ENCODE measurements at regions not wholly inside any gene's neighbourhood (a gene's known extent, or its start where the extent isn't known, plus 50 kb on each side); places are given as distances from the start of the nearest gene placed in this dataset.

- Histone ChIP-seq H3K23ac (ENCODE audit: low read depth, low read length) (no peak overlapping the region), H4K20me1 (ENCODE audit: insufficient read depth, low read length) (no peaks in the 10 kb centered on the region), H3K9me3 (ENCODE audit: control insufficient read depth, insufficient read depth, low read length) (no peaks in the 10 kb centered on the region), H3K18ac (ENCODE audit: low read depth, low read length) (no peak overlapping the region), H3K14ac (replicated peaks; ENCODE audit: low read depth, low read length) (no peak overlapping the region), H2BK15ac (ENCODE audit: low read depth, low read length) (no peak overlapping the region), H3K4me1 (ENCODE audit: control insufficient read depth, insufficient read depth, low read length) (no peaks in the 10 kb centered on the region), H3K4me3 (ENCODE audit: insufficient read depth, low read depth, low read length) (no peak overlapping the region), H2AFZ (replicated peaks; ENCODE audit: low read length, poor library complexity) (no peak overlapping the region), H3K4me2 (ENCODE audit: low read depth, low read length) (no peak overlapping the region), H3K56ac (ENCODE audit: extremely low read depth, insufficient read depth, low read length) (no peak overlapping the region), H3K9me1 (ENCODE audit: insufficient read depth, low read length) (no peaks in the 10 kb centered on the region), H2AK5ac (ENCODE audit: low read depth, low read length) (no peak overlapping the region), H3K27me3 (ENCODE audit: control insufficient read depth, insufficient read depth, low read length) (no peaks in the 10 kb centered on the region), H4K91ac (ENCODE audit: insufficient read depth, low read depth, low read length) (no peak overlapping the region), H2AK9ac (replicated peaks; ENCODE audit: low read depth, low read length, poor library complexity) (no peak overlapping the region), H3K79me1 (ENCODE audit: low read depth in 1 of 2, low read length in 2 of 2) (no peaks in the 10 kb centered on the region), H3K27ac (ENCODE audit: insufficient read depth, low read length) (no peak overlapping the region), H2BK120ac (ENCODE audit: low read depth, low read length) (no peak overlapping the region), H4K8ac (ENCODE audit: low read depth in 2 of 2, low read length in 2 of 2) (no peak overlapping the region), H2BK20ac (ENCODE audit: low read depth, low read length) (no peak overlapping the region), H3K9ac (ENCODE audit: low read depth, low read length) (no peak overlapping the region), H4K5ac (ENCODE audit: low read depth, low read length) (no peak overlapping the region), H3K36me3 (ENCODE audit: control insufficient read depth, insufficient read depth, low read length) (no peaks in the 10 kb centered on the region), H3K4ac (ENCODE audit: low read depth, low read length) (no peak overlapping the region), H2BK5ac (ENCODE audit: low read depth, low read length, poor library complexity, severe bottlenecking) (no peak overlapping the region)
- CTCF ChIA-PET = no interaction called here
- DNase-seq = no peak
- in situ Hi-C loops (cut with MboI; ENCODE audit: low sequenced_read_pairs) (no loop called here), intact Hi-C loops (cut with micrococcal nuclease) (no loop called here), dilution Hi-C loops (cut with HindIII; ENCODE audit: low sequenced_read_pairs, unreplicated experiment) (no loop called here)
- POLR2A ChIA-PET (ENCODE audit: unreplicated experiment) = no interaction called here
- no CpG with 5 or more reads among the region's 4 CpGs for WGBS, 2 experiments (ENCODE audit: extremely low coverage in 2 of 2, insufficient read length in 1 of 2)
- BruUV-seq (replicated peaks) = no TSS peak
- TF ChIP-seq ELK1 (IDR thresholded peaks at IDR 0.05; ENCODE audit: borderline replicate concordance, low read depth, low read length) = no peak
- no peak for TF ChIP-seq CHD1 (IDR thresholded peaks at IDR 0.05; ENCODE audit: low read depth, low read length)
- TF ChIP-seq MXI1 (IDR thresholded peaks at IDR 0.05; ENCODE audit: borderline replicate concordance, low read depth, low read length) = no peak
- no peak for TF ChIP-seq USF2 (IDR thresholded peaks at IDR 0.05; ENCODE audit: low read depth, low read length)
- ATAC-seq (ENCODE audit: low read depth) = no peak
These were observed 342.6 kb downstream of the C4orf33 start for GRCh38 chr4:129438456-129438981.

Measured in IMR-90 (cell line).